ENCODE measurements at regions not wholly inside any gene's neighbourhood (a gene's known extent, or its start where the extent isn't known, plus 50 kb on each side); places are given as distances from the start of the nearest gene placed in this dataset.
A peak's percentile ranks its signal among the peaks of the same experiment; 100 is the strongest.

DNA sequence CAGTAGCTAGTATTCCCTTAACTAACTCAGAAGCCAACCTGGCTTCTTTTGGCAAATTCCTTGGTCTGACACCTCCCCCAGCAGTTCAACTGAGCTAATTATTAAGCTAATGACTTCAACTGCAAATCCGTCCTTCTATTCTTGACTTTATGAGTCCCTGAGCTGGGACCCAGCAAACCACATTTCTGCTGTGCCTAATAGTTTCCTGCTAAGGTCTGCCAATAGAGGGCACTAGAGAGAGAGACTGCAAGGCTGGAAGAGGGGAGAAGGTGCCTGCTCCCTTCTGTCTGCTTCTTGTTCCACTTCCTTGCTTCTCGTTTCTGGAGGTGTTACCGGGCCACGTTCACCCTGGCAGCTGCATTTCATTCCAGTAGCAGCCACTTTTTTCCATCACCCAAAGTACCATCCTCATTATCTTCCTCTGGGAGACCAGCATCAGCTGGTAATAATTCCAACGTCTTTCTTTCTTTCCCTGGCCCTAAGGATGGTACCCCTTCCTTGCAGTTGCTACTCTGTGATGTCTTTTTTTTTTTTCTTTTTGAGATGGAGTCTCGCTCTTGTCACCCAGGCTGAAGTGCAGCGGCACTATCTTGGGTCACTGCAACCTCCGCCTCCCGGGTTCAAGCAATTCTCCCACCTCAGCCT, 352.0 kb downstream of the TNS1 start:
- no peak overlapping the region for H3K27ac ChIP-seq (ENCODE audit: low read depth in 1 of 2, low read length in 1 of 2)
- H3K9ac ChIP-seq (ENCODE audit: insufficient read depth in 1 of 2, low read length in 2 of 2) = no peak overlapping the region
- TF ChIP-seq, protein P1, sequence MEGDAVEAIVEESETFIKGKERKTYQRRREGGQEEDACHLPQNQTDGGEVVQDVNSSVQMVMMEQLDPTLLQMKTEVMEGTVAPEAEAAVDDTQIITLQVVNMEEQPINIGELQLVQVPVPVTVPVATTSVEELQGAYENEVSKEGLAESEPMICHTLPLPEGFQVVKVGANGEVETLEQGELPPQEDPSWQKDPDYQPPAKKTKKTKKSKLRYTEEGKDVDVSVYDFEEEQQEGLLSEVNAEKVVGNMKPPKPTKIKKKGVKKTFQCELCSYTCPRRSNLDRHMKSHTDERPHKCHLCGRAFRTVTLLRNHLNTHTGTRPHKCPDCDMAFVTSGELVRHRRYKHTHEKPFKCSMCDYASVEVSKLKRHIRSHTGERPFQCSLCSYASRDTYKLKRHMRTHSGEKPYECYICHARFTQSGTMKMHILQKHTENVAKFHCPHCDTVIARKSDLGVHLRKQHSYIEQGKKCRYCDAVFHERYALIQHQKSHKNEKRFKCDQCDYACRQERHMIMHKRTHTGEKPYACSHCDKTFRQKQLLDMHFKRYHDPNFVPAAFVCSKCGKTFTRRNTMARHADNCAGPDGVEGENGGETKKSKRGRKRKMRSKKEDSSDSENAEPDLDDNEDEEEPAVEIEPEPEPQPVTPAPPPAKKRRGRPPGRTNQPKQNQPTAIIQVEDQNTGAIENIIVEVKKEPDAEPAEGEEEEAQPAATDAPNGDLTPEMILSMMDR (IDR thresholded peaks at IDR 0.05; ENCODE audit: control extremely low read depth, extremely low read depth) = peak; percentile 48
- ATAC-seq (ENCODE audit: insufficient read depth, low FRiP score) (no peak), DNase-seq (peak; percentile 69 to 90 (median 81))
- H3K9me3 ChIP-seq (ENCODE audit: control insufficient read depth in 4 of 4, insufficient read depth in 3 of 4, low read length in 3 of 4) = no peaks in the 10 kb centered on the region
- H3K4me1 ChIP-seq (ENCODE audit: control insufficient read depth in 5 of 5, insufficient read depth in 5 of 5, low read length in 5 of 5) = no peaks in the 10 kb centered on the region
- no peak overlapping the region for H3K4me3 ChIP-seq
- WGBS, 2 donors = 60 to 62% methylated on average over 9 of the region's 9 CpGs
- no peaks in the 10 kb centered on the region for H3K27me3 ChIP-seq (ENCODE audit: control insufficient read depth in 3 of 3, insufficient read depth in 3 of 3, low read length in 2 of 3)
- H3K36me3 ChIP-seq (ENCODE audit: control insufficient read depth in 4 of 4, insufficient read depth in 4 of 4, low read length in 4 of 4) = no peaks in the 10 kb centered on the region

DNA sequence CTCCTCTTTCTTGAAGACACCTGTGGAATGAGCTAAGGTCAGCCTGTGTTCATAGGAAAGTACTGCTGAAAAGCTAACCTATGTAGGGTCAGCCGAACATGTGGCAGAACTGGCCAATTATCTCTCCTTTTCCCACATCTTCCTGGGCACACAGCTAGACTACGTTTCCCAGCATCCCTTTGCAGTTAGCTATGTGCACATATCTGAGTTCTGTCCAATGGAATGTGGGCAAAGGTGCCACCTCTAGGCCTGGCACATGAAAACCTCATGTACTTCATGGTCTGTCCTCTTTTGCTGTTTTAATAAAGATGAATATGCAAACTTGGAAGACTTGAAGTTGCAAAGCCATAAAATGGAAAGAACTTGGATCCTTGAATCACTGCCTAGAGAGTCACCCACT, 352.6 kb downstream of the TNS1 start:
- Histone ChIP-seq H3K9ac (ENCODE audit: insufficient read depth in 1 of 2, low read length in 2 of 2) (no peak overlapping the region), H3K4me1 (ENCODE audit: control insufficient read depth in 5 of 5, insufficient read depth in 5 of 5, low read length in 5 of 5) (no peaks in the 10 kb centered on the region), H3K4me3 (no peak overlapping the region), H3K27me3 (ENCODE audit: control insufficient read depth in 3 of 3, insufficient read depth in 3 of 3, low read length in 2 of 3) (no peaks in the 10 kb centered on the region), H3K9me3 (ENCODE audit: control insufficient read depth in 4 of 4, insufficient read depth in 3 of 4, low read length in 3 of 4) (no peaks in the 10 kb centered on the region), H3K36me3 (ENCODE audit: control insufficient read depth in 4 of 4, insufficient read depth in 4 of 4, low read length in 4 of 4) (no peaks in the 10 kb centered on the region), H3K27ac (ENCODE audit: low read depth in 1 of 2, low read length in 1 of 2) (no peak overlapping the region)
- DNase-seq (no peak), ATAC-seq (ENCODE audit: insufficient read depth, low FRiP score) (no peak)
- WGBS, 2 donors = 89% methylated on average over 2 of the region's 2 CpGs
- TF ChIP-seq, protein P1 (IDR thresholded peaks at IDR 0.05; ENCODE audit: control extremely low read depth, extremely low read depth) = no peak

- no peaks in the 10 kb centered on the region for H3K9me3 ChIP-seq (ENCODE audit: control insufficient read depth in 4 of 4, insufficient read depth in 3 of 4, low read length in 3 of 4)
- H3K27ac ChIP-seq (ENCODE audit: low read depth in 1 of 2, low read length in 1 of 2) = no peak overlapping the region
- no peak overlapping the region for H3K4me3 ChIP-seq
- H3K9ac ChIP-seq (ENCODE audit: insufficient read depth in 1 of 2, low read length in 2 of 2) = no peak overlapping the region
- peaks cover 0 to 13% (median 5%) of the 10 kb centered on the region in 5 donors for H3K4me1 ChIP-seq (ENCODE audit: control insufficient read depth in 5 of 5, insufficient read depth in 5 of 5, low read length in 5 of 5)
- DNase-seq (no peak), ATAC-seq (ENCODE audit: insufficient read depth, low FRiP score) (no peak)
- H3K27me3 ChIP-seq (ENCODE audit: control insufficient read depth in 3 of 3, insufficient read depth in 3 of 3, low read length in 2 of 3) = no peaks in the 10 kb centered on the region
- 90 to 97% methylated on average over 2 of the region's 2 CpGs for WGBS, 2 donors
- no peaks in the 10 kb centered on the region for H3K36me3 ChIP-seq (ENCODE audit: control insufficient read depth in 4 of 4, insufficient read depth in 4 of 4, low read length in 4 of 4)
- TF ChIP-seq, protein P1 (IDR thresholded peaks at IDR 0.05; ENCODE audit: control extremely low read depth, extremely low read depth) = no peak
These were observed 354.9 kb downstream of the TNS1 start for GRCh38 chr2:217647925-217648324.

- no peaks in the 10 kb centered on the region for H3K36me3 ChIP-seq (ENCODE audit: control insufficient read depth in 4 of 4, insufficient read depth in 4 of 4, low read length in 4 of 4)
- TF ChIP-seq, protein P1 (IDR thresholded peaks at IDR 0.05; ENCODE audit: control extremely low read depth, extremely low read depth) = no peak
- H3K9me3 ChIP-seq (ENCODE audit: control insufficient read depth in 4 of 4, insufficient read depth in 3 of 4, low read length in 3 of 4) = no peaks in the 10 kb centered on the region
- no peak overlapping the region for H3K4me3 ChIP-seq
- H3K27me3 ChIP-seq (ENCODE audit: control insufficient read depth in 3 of 3, insufficient read depth in 3 of 3, low read length in 2 of 3) = no peaks in the 10 kb centered on the region
- no peak overlapping the region for H3K9ac ChIP-seq (ENCODE audit: insufficient read depth in 1 of 2, low read length in 2 of 2)
- no peak for DNase-seq
- no peak overlapping the region for H3K27ac ChIP-seq (ENCODE audit: low read depth in 1 of 2, low read length in 1 of 2)
- H3K4me1 ChIP-seq (ENCODE audit: control insufficient read depth in 5 of 5, insufficient read depth in 5 of 5, low read length in 5 of 5) = peaks cover 0 to 13% (median 5%) of the 10 kb centered on the region in 5 donors
- ATAC-seq (ENCODE audit: insufficient read depth, low FRiP score) = no peak
These were observed 355.6 kb downstream of the TNS1 start for GRCh38 chr2:217647226-217647625.
